IMR-90 (cell line): ENCODE measurements at regions not wholly inside any gene's neighbourhood (a gene's known extent, or its start where the extent isn't known, plus 50 kb on each side); places are given as distances from the start of the nearest gene placed in this dataset.

Source experiments
- ATAC-seq: fragments of 200-7000 bp; cut with Tn5 transposase; 2 replicates; pipeline ENCODE4 v1.9.1; 2020; ENCODE audit warnings: low read depth, mild to moderate bottlenecking, moderate library complexity
- BruUV-seq: library from RNA; stranded (reverse); fragments of 400-500 nt; replicated peaks from 2 replicates; lab custom pipeline; 2021; lab: Mats Ljungman, UMichigan
- CTCF ChIA-PET: fragments of 300-600 bp; formaldehyde crosslinking; extraction: SDS; loops from one replicate; lab custom pipeline; 2021; ENCODE audit warnings: antibody characterized with exemption; lab: Yijun Ruan, JAX
- POLR2A ChIA-PET: fragments of 300-600 bp; sonication (Branson Sonifier 250); formaldehyde crosslinking; loops from one replicate; lab custom pipeline; 2022; ENCODE audit warnings: antibody characterized with exemption; ENCODE audit not compliant: unreplicated experiment; lab: Charles Lee
- DNase-seq: peaks from one replicate; pipeline ENCODE4 v3.0.0; 2013
- H2AFZ ChIP-seq: replicated peaks from 2 replicates; pipeline ENCODE3; 2013; ENCODE audit warnings: low read length, mild to moderate bottlenecking; ENCODE audit not compliant: poor library complexity
- H2AK5ac ChIP-seq: 2 replicates; pipeline ENCODE4 v1.6.1; 2013; ENCODE audit warnings: low read depth, low read length, inconsistent platforms
- H2AK9ac ChIP-seq: replicated peaks from 2 replicates; pipeline ENCODE3; 2013; ENCODE audit warnings: mild to moderate bottlenecking, low read depth, low read length, moderate library complexity; ENCODE audit not compliant: poor library complexity
- H2BK120ac ChIP-seq: 2 replicates; pipeline ENCODE4 v1.6.1; 2013; ENCODE audit warnings: low read depth, low read length, inconsistent platforms
- H2BK15ac ChIP-seq: 3 replicates; pipeline ENCODE4 v1.6.1; 2013; ENCODE audit warnings: low read depth, low read length, inconsistent platforms
- H2BK20ac ChIP-seq: 2 replicates; pipeline ENCODE4 v1.6.1; 2013; ENCODE audit warnings: low read depth, mild to moderate bottlenecking, inconsistent platforms, low read length, moderate library complexity
- H2BK5ac ChIP-seq: 2 replicates; pipeline ENCODE4 v1.6.1; 2013; ENCODE audit warnings: mild to moderate bottlenecking, low read depth, low read length, inconsistent platforms; ENCODE audit not compliant: poor library complexity, severe bottlenecking
- H3K14ac ChIP-seq: replicated peaks from 2 replicates; pipeline ENCODE4 v1.6.1; 2013; ENCODE audit warnings: low read depth, low read length, inconsistent platforms
- H3K18ac ChIP-seq: 2 replicates; pipeline ENCODE4 v1.6.1; 2013; ENCODE audit warnings: low read depth, low read length, control low read depth
- H3K23ac ChIP-seq: 2 replicates; pipeline ENCODE4 v1.6.1; 2013; ENCODE audit warnings: low read depth, low read length, inconsistent platforms
- H3K27ac ChIP-seq: 2 replicates; pipeline ENCODE4 v1.5.1; 2013; ENCODE audit warnings: mild to moderate bottlenecking, control low read depth, low read length; ENCODE audit not compliant: insufficient read depth
- H3K27me3 ChIP-seq: 2 replicates; pipeline ENCODE4 v1.6.1; 2013; ENCODE audit warnings: low read length; ENCODE audit not compliant: control insufficient read depth, insufficient read depth
- H3K36me3 ChIP-seq: 2 replicates; pipeline ENCODE4 v1.6.1; 2013; ENCODE audit warnings: low read length, mixed read lengths; ENCODE audit not compliant: control insufficient read depth, insufficient read depth
- H3K4ac ChIP-seq: 2 replicates; pipeline ENCODE4 v1.6.1; 2013; ENCODE audit warnings: low read depth, low read length, inconsistent platforms
- H3K4me1 ChIP-seq: 2 replicates; pipeline ENCODE4 v1.6.1; 2013; ENCODE audit warnings: low read length, mixed read lengths; ENCODE audit not compliant: control insufficient read depth, insufficient read depth
- H3K4me2 ChIP-seq: 2 replicates; pipeline ENCODE4 v1.6.1; 2013; ENCODE audit warnings: low read depth, mild to moderate bottlenecking, control low read depth, low read length, moderate library complexity
- H3K4me3 ChIP-seq: 2 replicates; pipeline ENCODE4 v1.5.1; 2013; ENCODE audit warnings: low read depth, mild to moderate bottlenecking, control low read depth, low read length, moderate library complexity; ENCODE audit not compliant: insufficient read depth
- H3K56ac ChIP-seq: 2 replicates; pipeline ENCODE4 v1.6.1; 2013; ENCODE audit warnings: low read length, inconsistent platforms; ENCODE audit not compliant: insufficient read depth; ENCODE audit errors: extremely low read depth
- H3K79me1 ChIP-seq, 2 experiments: 2 replicates each; pipeline ENCODE4 v1.6.1; 2013; ENCODE audit warnings: low read length in 2 of 2, inconsistent platforms in 1 of 2, low read depth in 1 of 2
- H3K9ac ChIP-seq: 2 replicates; pipeline ENCODE4 v1.6.1; 2013; ENCODE audit warnings: low read depth, low read length, control low read depth
- H3K9me1 ChIP-seq: 2 replicates; pipeline ENCODE4 v1.6.1; 2013; ENCODE audit warnings: low read length, inconsistent platforms; ENCODE audit not compliant: insufficient read depth
- H3K9me3 ChIP-seq: 2 replicates; pipeline ENCODE4 v1.6.1; 2013; ENCODE audit warnings: low read length; ENCODE audit not compliant: control insufficient read depth, insufficient read depth
- H4K20me1 ChIP-seq: 2 replicates; pipeline ENCODE4 v1.6.1; 2013; ENCODE audit warnings: low read length, inconsistent platforms; ENCODE audit not compliant: insufficient read depth
- H4K5ac ChIP-seq: 2 replicates; pipeline ENCODE4 v1.6.1; 2013; ENCODE audit warnings: mild to moderate bottlenecking, low read depth, low read length, control low read depth
- H4K8ac ChIP-seq, 2 experiments: 2 replicates each; pipeline ENCODE4 v1.6.1; 2013; ENCODE audit warnings: low read depth in 2 of 2, low read length in 2 of 2, control low read depth in 1 of 2, inconsistent platforms in 1 of 2
- H4K91ac ChIP-seq: 2 replicates; pipeline ENCODE4 v1.6.1; 2013; ENCODE audit warnings: low read depth, low read length, inconsistent platforms; ENCODE audit not compliant: insufficient read depth
- USF2 ChIP-seq: fragments of 150-350 bp; IDR thresholded peaks from 2 replicates; pipeline ENCODE4 v1.6.1; 2017; ENCODE audit warnings: mild to moderate bottlenecking, antibody characterized with exemption, low read length, low read depth
- WGBS, 2 experiments: methylation state at CpG; one replicate each; pipeline versions ENCODE4 v1.1.5 to v1.1.7; 2013; ENCODE audit warnings: missing lambda C conversion rate in 2 of 2; ENCODE audit not compliant: insufficient read length in 1 of 2; ENCODE audit errors: extremely low coverage in 2 of 2; 5-methylcytosine and 5-hydroxymethylcytosine counted together
- dilution Hi-C: fragments of 300-500 bp; cut with HindIII; formaldehyde crosslinking; loops from one replicate; pipeline ENCODE4 v1.14.3; 2018; ENCODE audit warnings: low sequenced_read_pairs; ENCODE audit not compliant: unreplicated experiment
- in situ Hi-C: fragments of 300-500 bp; cut with MboI; formaldehyde crosslinking; loops from 3 replicates; pipeline ENCODE4 v1.14.3; 2019; ENCODE audit warnings: low sequenced_read_pairs, inconsistent platforms, mixed read lengths
- intact Hi-C: fragments of 100-400 bp; cut with micrococcal nuclease; formaldehyde crosslinking; loops from 2 replicates; pipeline ENCODE4 v1.10.0; 2022

GRCh38 chr5:34511063-34511462, 145.1 kb upstream of the RAI14 start:
- H3K4me3 ChIP-seq: no peak overlapping the region
- no peaks in the 10 kb centered on the region for H3K27me3 ChIP-seq
- intact Hi-C loops: no loop called here
- peaks cover 17% of the 10 kb centered on the region for H3K4me1 ChIP-seq
- H3K9me1 ChIP-seq: no peaks in the 10 kb centered on the region
- TF ChIP-seq USF2: no peak
- H3K36me3 ChIP-seq: no peaks in the 10 kb centered on the region
- no peak overlapping the region for H2AK9ac ChIP-seq
- no peak overlapping the region for H2AFZ ChIP-seq
- H2BK120ac ChIP-seq: no peak overlapping the region; the same call in 1 of the 2 replicates
- peak overlapping the region; percentile 49; the same call in 1 of the 2 replicates for H3K4me2 ChIP-seq
- CTCF ChIA-PET: interaction anchor here (0.8 to 1.3 kb wide), 3 partner anchors 10 to 25 kb away, joined by 3 to 5 read pairs (median 4); no protein-coding TSS in a partner anchor
- in situ Hi-C loops: no loop called here
- no peaks in the 10 kb centered on the region for H3K9me3 ChIP-seq
- no peak overlapping the region for H3K23ac ChIP-seq
- H2BK20ac ChIP-seq: no peak overlapping the region
- no TSS peak for BruUV-seq
- H3K27ac ChIP-seq: peak overlapping the region; percentile 50; the same call in 1 of the 2 replicates
- H3K18ac ChIP-seq: peak overlapping the region; percentile 89; the same call in 1 of the 2 replicates
- no peak overlapping the region for H4K8ac ChIP-seq
- WGBS, 2 experiments: no CpG with 5 or more reads among the region's 4 CpGs
- ATAC-seq (peak; percentile 21; the same call in 1 of the 2 replicates), DNase-seq (no peak)
- no peak overlapping the region for H3K14ac ChIP-seq
- H3K9ac ChIP-seq: no peak overlapping the region
- no peak overlapping the region for H2BK15ac ChIP-seq
- POLR2A ChIA-PET: no interaction called here
- H4K5ac ChIP-seq: peak overlapping the region; percentile 41; the same call in 1 of the 2 replicates
- no peaks in the 10 kb centered on the region for H3K79me1 ChIP-seq
- H2AK5ac ChIP-seq: no peak overlapping the region
- H2BK5ac ChIP-seq: no peak overlapping the region
- H3K56ac ChIP-seq: no peak overlapping the region
- H3K4ac ChIP-seq: no peak overlapping the region; the same call in 1 of the 2 replicates
- dilution Hi-C loops: no loop called here
- H4K20me1 ChIP-seq: no peaks in the 10 kb centered on the region
- no peak overlapping the region for H4K91ac ChIP-seq
